HEK293 (cell line): ENCODE measurements at regions not wholly inside any gene's neighbourhood (a gene's known extent, or its start where the extent isn't known, plus 50 kb on each side); places are given as distances from the start of the nearest gene placed in this dataset.

Source experiments
- SALL2 ChIP-seq: fragments of 450-650 bp; formaldehyde crosslinking; IDR thresholded peaks from 2 replicates; pipeline ENCODE4 v1.5.0; 2017; ENCODE audit warnings: missing biosample characterization, mild to moderate bottlenecking, missing genetic modification characterization, borderline replicate concordance
- ZNF274 ChIP-seq, 2 experiments: fragments of 200-500 bp in 1 of 2; fragments of 450-650 bp in 1 of 2; sonication (Bioruptor generic) in 1 of 2; formaldehyde crosslinking in 1 of 2; IDR thresholded peaks; 2 replicates each; pipeline versions ENCODE4 v1.5.1 to v1.6.1; 2014 to 2016; ENCODE audit warnings: borderline replicate concordance in 1 of 2, inconsistent platforms in 1 of 2, low read length in 1 of 2, missing biosample characterization in 1 of 2, missing genetic modification characterization in 1 of 2
- ZNF623 ChIP-seq: fragments of 450-650 bp; formaldehyde crosslinking; IDR thresholded peaks from 2 replicates; pipeline ENCODE4 v1.5.1; 2016; ENCODE audit warnings: missing biosample characterization, missing genetic modification characterization

- TF ChIP-seq ZNF623 (tag by site-specific recombination), result no peak
- TF ChIP-seq ZNF274 (IDR thresholded peaks at IDR 0.05; ENCODE audit: low read length), result no peak
- no peak for TF ChIP-seq ZNF274 (tag by site-specific recombination; IDR thresholded peaks at IDR 0.05; ENCODE audit: borderline replicate concordance)
- TF ChIP-seq SALL2 (tag by site-specific recombination), result no peak
Observed at GRCh38 chr4:138724530-138724929, 291.1 kb upstream of the NOCT start.
